ENCODE measurements at regions not wholly inside any gene's neighbourhood (a gene's known extent, or its start where the extent isn't known, plus 50 kb on each side); places are given as distances from the start of the nearest gene placed in this dataset.
"Not testable (repeated sequence)": the region's sequence is repeated elsewhere in the genome, so short reads cannot be mapped to it uniquely, and the experiment has no call there.

DNA sequence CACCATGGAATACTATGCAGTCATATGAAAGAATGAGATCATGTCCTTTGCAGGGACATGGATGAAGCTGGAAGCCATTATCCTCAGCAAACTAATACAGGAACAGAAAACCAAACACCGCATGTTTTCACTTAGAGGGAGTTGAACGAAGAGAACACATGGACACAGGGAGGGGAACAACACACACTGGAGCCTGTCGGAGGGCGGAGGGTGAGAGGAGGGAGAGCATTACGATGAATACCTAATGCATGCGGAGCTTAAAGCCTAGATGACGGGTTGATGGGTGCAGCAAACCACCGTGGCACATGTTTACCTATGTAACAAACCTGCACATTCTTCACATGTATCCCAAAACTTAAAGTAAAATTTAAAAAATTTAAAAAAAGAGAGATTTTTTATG, 191.0 kb upstream of the PRSS58 start:
- TF ChIP-seq, protein P1, sequence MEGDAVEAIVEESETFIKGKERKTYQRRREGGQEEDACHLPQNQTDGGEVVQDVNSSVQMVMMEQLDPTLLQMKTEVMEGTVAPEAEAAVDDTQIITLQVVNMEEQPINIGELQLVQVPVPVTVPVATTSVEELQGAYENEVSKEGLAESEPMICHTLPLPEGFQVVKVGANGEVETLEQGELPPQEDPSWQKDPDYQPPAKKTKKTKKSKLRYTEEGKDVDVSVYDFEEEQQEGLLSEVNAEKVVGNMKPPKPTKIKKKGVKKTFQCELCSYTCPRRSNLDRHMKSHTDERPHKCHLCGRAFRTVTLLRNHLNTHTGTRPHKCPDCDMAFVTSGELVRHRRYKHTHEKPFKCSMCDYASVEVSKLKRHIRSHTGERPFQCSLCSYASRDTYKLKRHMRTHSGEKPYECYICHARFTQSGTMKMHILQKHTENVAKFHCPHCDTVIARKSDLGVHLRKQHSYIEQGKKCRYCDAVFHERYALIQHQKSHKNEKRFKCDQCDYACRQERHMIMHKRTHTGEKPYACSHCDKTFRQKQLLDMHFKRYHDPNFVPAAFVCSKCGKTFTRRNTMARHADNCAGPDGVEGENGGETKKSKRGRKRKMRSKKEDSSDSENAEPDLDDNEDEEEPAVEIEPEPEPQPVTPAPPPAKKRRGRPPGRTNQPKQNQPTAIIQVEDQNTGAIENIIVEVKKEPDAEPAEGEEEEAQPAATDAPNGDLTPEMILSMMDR (optimal IDR thresholded peaks at IDR 0.05 in 1 of 3, IDR thresholded peaks at IDR 0.05 in 1 of 3, conservative IDR thresholded peaks at IDR 0.05 in 1 of 3; ENCODE audit: extremely low read depth in 1 of 3, insufficient read depth in 2 of 3, low read length in 3 of 3), result not testable (repeated sequence)
- not testable (repeated sequence) for TF ChIP-seq EZH2 (IDR thresholded peaks at IDR 0.05; ENCODE audit: low read length)
